ENCODE measurements at regions not wholly inside any gene's neighbourhood (a gene's known extent, or its start where the extent isn't known, plus 50 kb on each side); places are given as distances from the start of the nearest gene placed in this dataset.

GRCh38 chr7:94100723-94101345, 96.7 kb upstream of the BET1 start:
- DNase-seq = no peak
- no peak overlapping the region for H3K4me3 ChIP-seq
- H3K27me3 ChIP-seq = no peaks in the 10 kb centered on the region
- intact Hi-C loops (cut with DNase I) = no loop called here
- ATAC-seq = no peak
- H3K27ac ChIP-seq = no peak overlapping the region
- no peaks in the 10 kb centered on the region for H3K9me3 ChIP-seq
- TF ChIP-seq CTCF (IDR thresholded peaks at IDR 0.05) = no peak
- H3K4me1 ChIP-seq = no peaks in the 10 kb centered on the region
- H3K36me3 ChIP-seq = no peaks in the 10 kb centered on the region

GRCh38 chr7:94104301-94104700, 100.1 kb upstream of the BET1 start:
- Histone ChIP-seq H3K27ac (no peak overlapping the region), H3K27me3 (no peaks in the 10 kb centered on the region), H3K4me1 (no peaks in the 10 kb centered on the region), H3K9me3 (no peaks in the 10 kb centered on the region), H3K4me3 (no peak overlapping the region), H3K36me3 (no peaks in the 10 kb centered on the region)
- no peak for TF ChIP-seq CTCF (IDR thresholded peaks at IDR 0.05)
- intact Hi-C loops (cut with DNase I) = no loop called here
- ATAC-seq = no peak
- DNase-seq = no peak

- H3K9me3 ChIP-seq = no peaks in the 10 kb centered on the region
- H3K36me3 ChIP-seq = no peaks in the 10 kb centered on the region
- no peak for TF ChIP-seq CTCF (IDR thresholded peaks at IDR 0.05)
- ATAC-seq = no peak
- H3K27ac ChIP-seq = no peak overlapping the region
- no peaks in the 10 kb centered on the region for H3K27me3 ChIP-seq
- no peaks in the 10 kb centered on the region for H3K4me1 ChIP-seq
- H3K4me3 ChIP-seq = no peak overlapping the region
- intact Hi-C loops (cut with DNase I) = no loop called here
- DNase-seq = no peak
Observed at GRCh38 chr7:94109556-94109955, 105.4 kb upstream of the BET1 start.

- Histone ChIP-seq H3K9me3 (no peaks in the 10 kb centered on the region), H3K27me3 (no peaks in the 10 kb centered on the region), H3K4me3 (no peak overlapping the region), H3K36me3 (no peaks in the 10 kb centered on the region), H3K4me1 (no peaks in the 10 kb centered on the region), H3K27ac (no peak overlapping the region)
- no peak for ATAC-seq
- intact Hi-C loops (cut with DNase I) = no loop called here
- TF ChIP-seq CTCF (IDR thresholded peaks at IDR 0.05) = no peak
- no peak for DNase-seq
Observed at GRCh38 chr7:94111009-94111408, 106.9 kb upstream of the BET1 start.

GRCh38 chr7:94115316-94115715, 111.2 kb upstream of the BET1 start:
- ATAC-seq (no peak), DNase-seq (no peak)
- H3K4me1 ChIP-seq = no peaks in the 10 kb centered on the region
- H3K4me3 ChIP-seq = no peak overlapping the region
- no peaks in the 10 kb centered on the region for H3K36me3 ChIP-seq
- H3K27me3 ChIP-seq = no peaks in the 10 kb centered on the region
- no peak overlapping the region for H3K27ac ChIP-seq
- H3K9me3 ChIP-seq = no peaks in the 10 kb centered on the region
- intact Hi-C loops (cut with DNase I) = no loop called here
- TF ChIP-seq CTCF (IDR thresholded peaks at IDR 0.05) = no peak

GRCh38 chr7:94123136-94123535, 119.0 kb upstream of the BET1 start:
- H3K27ac ChIP-seq = no peak overlapping the region
- DNase-seq (no peak), ATAC-seq (no peak)
- intact Hi-C loops (cut with DNase I) = no loop called here
- no peaks in the 10 kb centered on the region for H3K4me1 ChIP-seq
- H3K4me3 ChIP-seq = no peak overlapping the region
- no peaks in the 10 kb centered on the region for H3K27me3 ChIP-seq
- no peaks in the 10 kb centered on the region for H3K9me3 ChIP-seq
- H3K36me3 ChIP-seq = no peaks in the 10 kb centered on the region
- no peak for TF ChIP-seq CTCF (IDR thresholded peaks at IDR 0.05)
